GM10847 (cell line): ENCODE measurements at regions not wholly inside any gene's neighbourhood (a gene's known extent, or its start where the extent isn't known, plus 50 kb on each side); places are given as distances from the start of the nearest gene placed in this dataset.

Experiments used
- POLR2A ChIP-seq: IDR thresholded peaks from 2 replicates; pipeline ENCODE4 v1.6.1; 2011; ENCODE audit not compliant: insufficient read length; ENCODE audit errors: extremely low read depth

GRCh38 chr15:70240820-70241430, 143.2 kb upstream of the TLE3 start:
- no peak for TF ChIP-seq POLR2A

- TF ChIP-seq POLR2A, result no peak
Measured at GRCh38 chr15:70240082-70240481, 142.4 kb upstream of the TLE3 start.

DNA sequence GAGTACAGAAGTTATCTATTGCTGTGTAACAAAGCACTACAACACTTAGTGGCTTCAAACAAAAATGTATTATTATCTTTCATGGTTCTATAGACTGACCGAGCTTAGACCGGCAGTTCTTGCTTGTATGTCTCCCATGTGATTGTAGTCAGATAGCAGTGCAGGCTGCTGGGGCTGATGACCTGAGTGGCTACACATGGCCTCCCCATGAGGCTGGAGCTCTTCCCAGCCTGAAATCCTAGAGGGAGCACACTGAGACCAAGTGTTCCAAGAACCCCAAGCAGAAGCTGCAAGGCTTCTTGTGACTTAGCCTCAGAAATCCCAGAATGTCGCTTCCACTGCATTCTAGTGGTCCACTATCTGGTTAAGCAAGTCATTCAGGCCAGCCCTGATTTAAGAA, 141.2 kb upstream of the TLE3 start:
- TF ChIP-seq POLR2A, result no peak

GRCh38 chr15:70237626-70238025, 139.9 kb upstream of the TLE3 start:
- no peak for TF ChIP-seq POLR2A

DNA sequence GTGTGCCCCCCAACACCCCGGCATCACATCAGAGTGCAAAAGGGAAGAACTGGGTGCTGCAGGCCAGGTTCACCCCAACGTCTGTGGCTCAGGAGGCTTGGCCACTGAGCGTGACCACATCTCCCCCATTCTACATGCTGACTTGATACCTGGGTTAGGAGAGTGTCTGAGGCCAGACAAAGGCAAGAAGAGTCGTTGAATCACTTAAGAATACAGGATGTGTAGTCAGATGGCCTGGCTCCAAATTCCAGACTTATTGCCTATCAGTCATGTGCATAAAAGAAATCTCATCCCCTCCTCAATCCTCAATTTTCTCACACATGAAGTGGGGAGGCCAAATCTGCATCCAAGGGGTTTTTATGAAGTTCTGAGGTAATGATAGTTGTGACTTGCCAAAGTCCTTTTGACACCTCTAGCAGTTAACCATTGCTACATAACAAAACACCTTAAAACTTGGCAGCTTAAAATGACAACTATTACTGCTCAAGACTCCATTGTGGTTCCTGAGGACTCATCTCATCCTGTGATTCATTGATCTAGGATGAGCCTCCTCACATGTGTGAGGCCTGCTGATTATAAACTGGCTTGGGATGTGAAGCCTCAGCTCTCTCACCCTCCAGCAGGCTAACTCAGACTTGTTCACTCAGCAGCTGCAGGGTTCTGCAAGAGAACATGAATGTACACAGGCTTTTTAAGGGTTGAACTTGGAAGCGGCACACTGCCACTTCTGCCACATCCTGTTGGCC, 138.8 kb upstream of the TLE3 start:
- no peak for TF ChIP-seq POLR2A

DNA sequence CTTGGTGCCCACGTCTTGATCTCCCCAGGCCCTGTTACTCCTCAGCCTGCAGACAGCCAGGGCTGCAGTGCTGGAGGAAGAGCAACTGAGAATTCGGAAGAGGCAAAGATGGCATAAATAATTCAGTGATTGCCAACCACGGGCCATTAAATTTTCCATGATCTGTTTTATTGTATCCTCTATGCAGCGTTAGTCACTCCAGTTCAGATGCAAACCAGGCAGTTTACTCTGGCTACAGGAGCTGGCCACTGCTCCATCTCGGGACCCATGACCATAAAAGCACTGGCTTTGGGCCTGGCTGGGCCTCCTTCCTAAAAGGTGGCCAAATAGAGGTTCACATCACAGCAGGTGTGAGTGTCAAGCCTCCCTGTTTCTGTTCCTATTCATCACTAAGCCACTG, 137.6 kb upstream of the TLE3 start:
- no peak for TF ChIP-seq POLR2A

DNA sequence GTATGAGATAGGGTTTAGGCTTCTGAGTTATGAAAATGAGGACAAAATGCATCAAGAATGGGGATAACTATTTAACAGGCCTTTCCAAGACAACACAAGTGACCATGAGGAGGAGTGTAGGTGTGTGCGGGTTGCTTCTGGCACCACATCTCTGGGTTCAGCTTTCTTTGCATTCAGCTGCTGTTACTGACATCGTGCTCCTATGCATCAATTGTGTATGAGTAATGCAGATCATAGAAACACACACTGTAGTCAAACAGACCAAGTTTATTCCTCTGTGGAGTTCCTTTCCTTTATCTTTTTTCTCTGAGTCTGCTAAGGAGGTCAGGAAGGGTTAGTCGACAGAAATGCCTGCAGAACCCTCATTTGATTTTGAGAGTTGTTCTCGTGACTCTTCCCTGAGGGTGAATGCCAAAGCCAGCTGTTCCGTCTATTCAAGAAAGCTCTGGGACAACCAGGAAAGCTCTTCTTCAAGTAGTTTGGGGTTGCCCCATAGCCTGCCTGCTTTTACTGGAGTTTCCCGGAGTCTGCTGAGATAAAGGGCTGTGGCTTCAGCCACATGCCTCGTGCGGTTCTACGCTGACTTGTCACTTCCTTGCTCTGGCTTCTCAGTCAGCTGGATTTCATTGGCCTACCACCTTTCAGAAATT, 136.7 kb upstream of the TLE3 start:
- TF ChIP-seq POLR2A, result no peak

GRCh38 chr15:70231484-70231883, 133.8 kb upstream of the TLE3 start:
- TF ChIP-seq POLR2A, result no peak

DNA sequence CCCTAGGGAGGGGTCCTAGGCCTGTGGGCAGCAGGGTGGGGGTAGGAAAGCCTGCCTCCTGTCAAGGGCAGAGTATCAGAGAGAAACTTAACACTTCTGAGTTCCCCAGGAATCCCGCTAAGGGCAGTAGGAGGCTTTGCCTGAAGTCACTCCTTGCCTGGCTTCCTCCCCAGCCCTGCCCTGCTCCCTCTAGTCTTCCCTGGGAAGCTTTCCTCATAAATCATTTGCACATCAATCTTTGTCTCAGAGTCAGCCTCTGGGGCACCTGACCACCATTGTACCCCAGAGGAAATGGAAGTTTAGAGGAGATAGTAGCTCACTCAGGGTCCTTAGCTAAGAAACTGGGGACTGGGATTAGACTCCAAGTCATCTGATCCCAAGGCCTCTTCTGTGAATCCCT, 129.4 kb upstream of the TLE3 start:
- no peak for TF ChIP-seq POLR2A

DNA sequence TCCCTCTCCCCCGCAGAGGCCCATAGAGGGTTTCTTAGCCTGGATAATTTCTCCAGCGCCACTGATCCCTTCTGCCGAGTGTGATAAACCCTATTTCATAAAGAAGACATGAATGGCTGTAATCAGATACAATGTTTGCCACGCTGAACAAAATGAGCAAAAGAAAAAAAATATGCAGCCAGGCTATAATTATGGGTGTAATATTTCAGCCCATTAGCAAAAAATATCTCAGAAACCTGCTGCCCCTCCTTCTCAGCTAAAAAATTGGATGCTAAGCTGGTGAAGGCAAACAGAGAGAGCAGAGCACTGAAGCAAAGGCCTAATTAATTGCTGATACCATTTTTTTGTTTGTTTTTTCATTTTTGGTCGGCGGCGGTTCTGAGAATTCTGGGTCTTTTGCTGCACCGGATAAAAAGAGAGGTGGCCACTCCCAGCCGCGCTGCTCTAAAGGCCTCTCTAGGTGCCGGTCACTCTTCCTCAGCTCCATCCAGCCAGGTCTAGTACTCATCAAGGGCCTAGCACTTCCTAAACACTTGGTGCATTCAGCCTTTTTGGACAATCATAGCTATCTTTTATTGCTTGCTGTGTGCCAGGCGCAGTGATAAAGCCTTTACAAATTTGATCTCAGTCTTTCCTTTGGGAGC, 128.7 kb upstream of the TLE3 start:
- TF ChIP-seq POLR2A, result no peak

GRCh38 chr15:70225416-70225815, 127.7 kb upstream of the TLE3 start:
- TF ChIP-seq POLR2A, result no peak

GRCh38 chr15:70222606-70223005, 124.9 kb upstream of the TLE3 start:
- no peak for TF ChIP-seq POLR2A

DNA sequence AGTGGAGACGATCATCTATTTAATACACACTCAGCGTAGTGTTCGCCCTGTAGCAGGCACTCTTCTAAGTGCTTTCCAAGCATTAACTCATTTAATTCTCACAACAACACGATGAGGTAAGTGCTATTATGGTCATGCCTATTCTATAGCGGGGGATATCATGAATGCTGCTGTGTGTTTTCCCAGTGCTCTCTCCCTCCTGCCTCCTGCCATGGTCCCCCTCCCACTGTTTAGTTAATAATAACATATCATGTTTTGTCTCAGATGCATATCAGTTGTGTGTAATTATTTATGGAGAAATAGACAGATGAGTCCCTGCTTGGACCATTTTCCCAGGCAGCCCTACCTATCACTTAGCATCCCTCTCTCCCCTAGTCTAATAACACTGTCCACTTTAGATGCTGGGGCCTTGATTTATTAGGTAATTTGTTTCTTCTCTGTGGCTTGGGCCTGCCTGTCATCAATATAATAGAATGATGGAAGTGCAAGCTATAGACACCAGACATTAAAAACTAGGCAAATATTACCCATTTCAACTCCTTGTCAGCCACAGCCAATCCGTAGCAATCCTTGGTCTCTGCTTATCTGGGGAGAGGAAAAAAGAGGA, 122.9 kb upstream of the TLE3 start:
- no peak for TF ChIP-seq POLR2A

GRCh38 chr15:70219966-70220365, 122.2 kb upstream of the TLE3 start:
- no peak for TF ChIP-seq POLR2A

DNA sequence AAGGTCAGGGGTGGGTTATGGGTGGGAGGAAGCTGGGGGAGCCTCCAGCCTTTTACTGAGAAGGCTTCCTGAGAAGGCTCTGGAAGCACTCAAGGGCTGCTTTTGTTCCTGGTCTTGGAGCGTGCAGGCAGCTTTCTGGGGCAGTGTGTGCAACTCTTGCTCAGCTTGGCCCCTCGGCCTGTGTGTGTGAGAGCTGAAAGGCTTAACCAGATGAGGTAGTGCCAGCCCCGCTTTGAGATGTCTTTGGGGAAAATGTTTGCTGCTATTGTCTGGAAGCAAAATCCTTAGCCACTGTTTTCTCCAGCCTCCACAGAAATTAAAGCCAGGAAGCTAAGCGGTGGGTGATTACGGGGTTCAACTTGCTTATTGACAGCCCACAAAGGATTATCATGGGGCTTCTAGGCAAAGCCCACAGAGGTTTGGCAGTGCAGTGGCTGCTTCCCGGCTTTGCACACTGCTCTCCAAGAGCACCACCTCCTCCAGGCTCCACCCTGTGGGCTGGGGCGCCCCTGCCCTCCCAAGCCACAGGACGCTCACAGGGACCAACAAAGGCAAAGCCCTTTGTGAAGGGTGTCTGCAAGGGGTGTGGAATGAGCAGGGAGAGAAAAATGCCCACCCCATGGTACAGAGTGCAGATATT, 121.7 kb upstream of the TLE3 start:
- no peak for TF ChIP-seq POLR2A
